Endothelial cell of umbilical vein (primary cell): ENCODE measurements at regions not wholly inside any gene's neighbourhood (a gene's known extent, or its start where the extent isn't known, plus 50 kb on each side); places are given as distances from the start of the nearest gene placed in this dataset.

ENCODE experiments used
- EZH2 ChIP-seq: IDR thresholded peaks from 2 replicates; pipeline ENCODE4 v1.6.1; 2012; ENCODE audit warnings: borderline replicate concordance, low read depth, mild to moderate bottlenecking, moderate library complexity, low read length, inconsistent platforms; ENCODE audit not compliant: severe bottlenecking
- JUN ChIP-seq: IDR thresholded peaks from 2 replicates; pipeline ENCODE4 v1.6.1; 2011; ENCODE audit warnings: borderline replicate concordance, low read depth; ENCODE audit not compliant: insufficient read length, insufficient read depth
- MYC ChIP-seq: IDR thresholded peaks from one replicate; pipeline ENCODE4 v1.6.1; 2011; ENCODE audit warnings: mild to moderate bottlenecking, low read depth, low read length
- POLR2A ChIP-seq: IDR thresholded peaks from 2 replicates; pipeline ENCODE4 v1.6.1; 2012; ENCODE audit warnings: low read depth, mild to moderate bottlenecking, control low read depth, low read length
- POLR2AphosphoS5 ChIP-seq: IDR thresholded peaks from 2 replicates; pipeline ENCODE4 v1.6.1; 2012; ENCODE audit warnings: low read depth, mild to moderate bottlenecking, control low read depth, low read length, moderate library complexity; ENCODE audit not compliant: insufficient read depth
- TF ChIP-seq, protein P1 (sequence below), 2 donors: IDR thresholded peaks; 1 replicate in 1 of 2; 2 replicates in 1 of 2; pipeline ENCODE4 v1.5.1; 2011; ENCODE audit warnings: low read length in 2 of 2, mild to moderate bottlenecking in 2 of 2, moderate library complexity in 2 of 2, control low read depth in 1 of 2, inconsistent platforms in 1 of 2, low read depth in 1 of 2; ENCODE audit not compliant: insufficient read depth in 1 of 2; ENCODE audit errors: extremely low read depth in 1 of 2
- TF ChIP-seq, protein P2 (sequence below): IDR thresholded peaks from 2 replicates; pipeline ENCODE4 v1.6.1; 2011; ENCODE audit not compliant: insufficient read depth, insufficient read length

DNA sequence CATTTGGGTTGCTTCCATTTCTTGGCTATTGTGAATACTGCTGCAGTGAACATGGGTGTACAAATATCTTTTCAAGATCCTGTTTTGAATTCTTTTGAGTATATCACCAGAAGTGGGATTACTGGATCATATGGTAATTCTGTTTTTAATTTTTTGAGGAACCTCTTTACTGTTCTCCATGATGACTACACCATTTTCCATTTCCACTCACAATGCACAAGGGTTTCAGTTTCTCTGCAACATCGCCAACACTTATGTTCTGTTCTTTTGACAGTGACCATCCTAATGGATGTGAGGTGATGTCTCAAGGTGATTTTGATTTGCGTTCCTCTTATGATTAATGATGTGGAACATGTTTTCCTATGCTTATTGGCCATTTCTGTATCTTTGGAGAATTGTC lies 214.4 kb upstream of the ZFP64 start:
- TF ChIP-seq, protein P1, sequence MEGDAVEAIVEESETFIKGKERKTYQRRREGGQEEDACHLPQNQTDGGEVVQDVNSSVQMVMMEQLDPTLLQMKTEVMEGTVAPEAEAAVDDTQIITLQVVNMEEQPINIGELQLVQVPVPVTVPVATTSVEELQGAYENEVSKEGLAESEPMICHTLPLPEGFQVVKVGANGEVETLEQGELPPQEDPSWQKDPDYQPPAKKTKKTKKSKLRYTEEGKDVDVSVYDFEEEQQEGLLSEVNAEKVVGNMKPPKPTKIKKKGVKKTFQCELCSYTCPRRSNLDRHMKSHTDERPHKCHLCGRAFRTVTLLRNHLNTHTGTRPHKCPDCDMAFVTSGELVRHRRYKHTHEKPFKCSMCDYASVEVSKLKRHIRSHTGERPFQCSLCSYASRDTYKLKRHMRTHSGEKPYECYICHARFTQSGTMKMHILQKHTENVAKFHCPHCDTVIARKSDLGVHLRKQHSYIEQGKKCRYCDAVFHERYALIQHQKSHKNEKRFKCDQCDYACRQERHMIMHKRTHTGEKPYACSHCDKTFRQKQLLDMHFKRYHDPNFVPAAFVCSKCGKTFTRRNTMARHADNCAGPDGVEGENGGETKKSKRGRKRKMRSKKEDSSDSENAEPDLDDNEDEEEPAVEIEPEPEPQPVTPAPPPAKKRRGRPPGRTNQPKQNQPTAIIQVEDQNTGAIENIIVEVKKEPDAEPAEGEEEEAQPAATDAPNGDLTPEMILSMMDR (IDR thresholded peaks at IDR 0.05; ENCODE audit: extremely low read depth in 1 of 2, insufficient read depth in 1 of 2, low read depth in 1 of 2, low read length in 2 of 2), result no peak
- TF ChIP-seq EZH2 (no peak), POLR2AphosphoS5 (no peak), POLR2A (no peak), MYC (no peak), JUN (no peak)
- TF ChIP-seq, protein P2, sequence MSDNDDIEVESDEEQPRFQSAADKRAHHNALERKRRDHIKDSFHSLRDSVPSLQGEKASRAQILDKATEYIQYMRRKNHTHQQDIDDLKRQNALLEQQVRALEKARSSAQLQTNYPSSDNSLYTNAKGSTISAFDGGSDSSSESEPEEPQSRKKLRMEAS, result no peak
